ENCODE measurements at regions not wholly inside any gene's neighbourhood (a gene's known extent, or its start where the extent isn't known, plus 50 kb on each side); places are given as distances from the start of the nearest gene placed in this dataset.
A peak's percentile ranks its signal among the peaks of the same experiment; 100 is the strongest.

DNA sequence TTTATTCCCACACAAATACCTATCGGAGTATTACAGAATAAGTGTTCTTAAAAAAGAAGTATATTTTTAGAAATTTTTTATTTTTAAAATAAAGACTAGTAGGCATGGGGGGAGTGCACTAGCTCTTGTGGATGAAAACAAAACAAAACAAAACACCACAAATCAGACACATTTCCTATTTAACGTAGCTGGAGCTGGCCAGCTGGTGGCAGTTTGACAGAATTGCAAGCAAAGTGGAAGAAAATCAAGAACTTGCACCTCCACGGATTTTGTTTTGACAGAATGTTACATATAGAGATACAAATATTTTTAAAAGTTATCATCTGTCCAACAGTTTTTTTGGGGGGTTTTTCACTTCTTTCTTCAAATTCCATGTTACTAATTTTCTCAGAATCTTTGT is 63.6 kb upstream of the SNRPB2 start:
- TF ChIP-seq, protein P1, sequence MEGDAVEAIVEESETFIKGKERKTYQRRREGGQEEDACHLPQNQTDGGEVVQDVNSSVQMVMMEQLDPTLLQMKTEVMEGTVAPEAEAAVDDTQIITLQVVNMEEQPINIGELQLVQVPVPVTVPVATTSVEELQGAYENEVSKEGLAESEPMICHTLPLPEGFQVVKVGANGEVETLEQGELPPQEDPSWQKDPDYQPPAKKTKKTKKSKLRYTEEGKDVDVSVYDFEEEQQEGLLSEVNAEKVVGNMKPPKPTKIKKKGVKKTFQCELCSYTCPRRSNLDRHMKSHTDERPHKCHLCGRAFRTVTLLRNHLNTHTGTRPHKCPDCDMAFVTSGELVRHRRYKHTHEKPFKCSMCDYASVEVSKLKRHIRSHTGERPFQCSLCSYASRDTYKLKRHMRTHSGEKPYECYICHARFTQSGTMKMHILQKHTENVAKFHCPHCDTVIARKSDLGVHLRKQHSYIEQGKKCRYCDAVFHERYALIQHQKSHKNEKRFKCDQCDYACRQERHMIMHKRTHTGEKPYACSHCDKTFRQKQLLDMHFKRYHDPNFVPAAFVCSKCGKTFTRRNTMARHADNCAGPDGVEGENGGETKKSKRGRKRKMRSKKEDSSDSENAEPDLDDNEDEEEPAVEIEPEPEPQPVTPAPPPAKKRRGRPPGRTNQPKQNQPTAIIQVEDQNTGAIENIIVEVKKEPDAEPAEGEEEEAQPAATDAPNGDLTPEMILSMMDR (conservative IDR thresholded peaks at IDR 0.05; ENCODE audit: low read depth, low read length): peak; percentile 42; the same call in 1 of the 2 replicates
- no peak for TF ChIP-seq EZH2phosphoT487 (IDR thresholded peaks at IDR 0.05; ENCODE audit: borderline replicate concordance, low read length)
- DNase-seq (peak; percentile 15), ATAC-seq (no peak)
- Histone ChIP-seq H3K4me3 (ENCODE audit: low read length) (no peak overlapping the region), H2AFZ (ENCODE audit: low read length) (no peak overlapping the region), H3F3A (ENCODE audit: low read length, unreplicated experiment) (no peaks in the 10 kb centered on the region), H3K9me3 (ENCODE audit: low read length) (0 out of 2 replicates have a peak, but pooled peaks cover 3% of the 10 kb centered on the region), H3K27me3 (ENCODE audit: low read length) (peaks cover 39% of the 10 kb centered on the region), H3K4me2 (ENCODE audit: low read length) (no peak overlapping the region), H4K20me1 (ENCODE audit: low read length) (no peaks in the 10 kb centered on the region), H3K36me3 (ENCODE audit: low read depth, low read length) (no peaks in the 10 kb centered on the region), H3K4me1 (ENCODE audit: insufficient read depth, low read length) (no peaks in the 10 kb centered on the region), H3K9ac (ENCODE audit: low read length) (no peak overlapping the region), H3K27ac (ENCODE audit: low read length) (no peak overlapping the region), H3K79me2 (ENCODE audit: low read length) (no peaks in the 10 kb centered on the region), H3K9me2 (replicated peaks; ENCODE audit: low read length) (no peaks in the 10 kb centered on the region)
- POLR2A ChIA-PET (ENCODE audit: unreplicated experiment): no interaction called here
- intact Hi-C loops (cut with micrococcal nuclease): no loop called here
- CTCF ChIA-PET: no interaction called here
- BruUV-seq (replicated peaks): no TSS peak

DNA sequence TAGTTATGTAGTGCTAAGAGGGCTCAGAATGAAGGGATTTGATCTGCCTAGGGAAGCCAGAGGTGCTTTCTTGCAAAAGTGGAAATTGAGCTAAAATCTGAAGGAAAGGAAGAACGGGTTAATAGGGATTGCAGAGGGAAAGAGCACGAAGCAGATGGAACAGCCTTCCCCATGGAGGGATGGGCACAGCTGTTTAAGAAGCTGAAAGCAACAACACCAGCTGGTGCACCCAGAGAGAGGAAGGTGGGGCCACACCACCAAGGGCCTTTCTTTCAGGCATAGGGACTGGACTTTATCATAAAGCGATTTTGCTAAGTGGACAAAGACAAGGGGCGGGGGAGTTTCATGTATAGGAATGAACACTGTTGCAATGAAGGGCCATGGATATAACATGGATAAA is 65.8 kb upstream of the SNRPB2 start:
- H3K27me3 ChIP-seq (ENCODE audit: low read length): peaks cover 45% of the 10 kb centered on the region
- TF ChIP-seq EZH2phosphoT487 (IDR thresholded peaks at IDR 0.05; ENCODE audit: borderline replicate concordance, low read length): no peak
- TF ChIP-seq, protein P1 (conservative IDR thresholded peaks at IDR 0.05; ENCODE audit: low read depth, low read length): no peak
- no peak for TF ChIP-seq EZH2 (IDR thresholded peaks at IDR 0.05; ENCODE audit: low read length, unreplicated experiment)
- ChIA-PET CTCF (no interaction called here), POLR2A (ENCODE audit: unreplicated experiment) (interaction anchor here (0.6 kb wide), 1 partner anchor 776 kb away, joined by 4 read pairs; no protein-coding TSS in a partner anchor)
- intact Hi-C loops (cut with micrococcal nuclease): no loop called here
- no peaks in the 10 kb centered on the region for H3K9me3 ChIP-seq (ENCODE audit: low read length)
- no peaks in the 10 kb centered on the region for H4K20me1 ChIP-seq (ENCODE audit: low read length)
- H3K4me3 ChIP-seq (ENCODE audit: low read length): no peak overlapping the region
- no peak for ATAC-seq
- BruUV-seq (replicated peaks): no TSS peak
- no peak overlapping the region for H2AFZ ChIP-seq (ENCODE audit: low read length)
- no peaks in the 10 kb centered on the region for H3K9me2 ChIP-seq (replicated peaks; ENCODE audit: low read length)
- H3K4me1 ChIP-seq (ENCODE audit: insufficient read depth, low read length): no peaks in the 10 kb centered on the region
- H3K4me2 ChIP-seq (ENCODE audit: low read length): no peak overlapping the region
- H3K27ac ChIP-seq (ENCODE audit: low read length): no peak overlapping the region
- H3F3A ChIP-seq (ENCODE audit: low read length, unreplicated experiment): no peaks in the 10 kb centered on the region
- H3K9ac ChIP-seq (ENCODE audit: low read length): no peak overlapping the region
- DNase-seq: no peak
- no peaks in the 10 kb centered on the region for H3K36me3 ChIP-seq (ENCODE audit: low read depth, low read length)
- no peaks in the 10 kb centered on the region for H3K79me2 ChIP-seq (ENCODE audit: low read length)

DNA sequence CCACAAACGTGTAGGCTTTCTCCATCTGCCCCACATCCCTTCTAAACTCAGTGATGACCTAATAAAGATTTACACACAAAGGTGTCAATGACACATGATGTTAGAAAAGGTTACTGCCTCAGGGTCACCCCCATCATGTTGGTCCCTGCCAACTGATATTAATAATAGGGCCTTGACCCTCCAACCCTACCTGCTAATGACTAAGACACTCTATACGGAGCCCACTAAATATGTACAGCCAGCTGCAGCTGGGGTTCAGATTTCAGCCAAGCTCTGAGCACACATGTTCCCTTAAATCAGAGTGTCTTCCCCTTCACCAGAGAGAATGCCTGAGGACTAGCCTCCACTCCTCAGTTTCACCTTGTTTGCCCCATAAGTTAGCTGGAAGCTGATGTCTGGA is 67.4 kb upstream of the SNRPB2 start:
- H3F3A ChIP-seq (ENCODE audit: low read length, unreplicated experiment): no peaks in the 10 kb centered on the region
- no peaks in the 10 kb centered on the region for H3K4me1 ChIP-seq (ENCODE audit: insufficient read depth, low read length)
- ChIA-PET POLR2A (ENCODE audit: unreplicated experiment) (no interaction called here), CTCF (interaction anchor here (0.7 kb wide), 1 partner anchor 68 kb away, joined by 5 read pairs; no protein-coding TSS in a partner anchor)
- no peak overlapping the region for H3K4me2 ChIP-seq (ENCODE audit: low read length)
- no peak overlapping the region for H3K27ac ChIP-seq (ENCODE audit: low read length)
- no peaks in the 10 kb centered on the region for H3K9me2 ChIP-seq (replicated peaks; ENCODE audit: low read length)
- no peaks in the 10 kb centered on the region for H3K36me3 ChIP-seq (ENCODE audit: low read depth, low read length)
- H2AFZ ChIP-seq (ENCODE audit: low read length): no peak overlapping the region
- H3K9me3 ChIP-seq (ENCODE audit: low read length): no peaks in the 10 kb centered on the region
- no peaks in the 10 kb centered on the region for H3K79me2 ChIP-seq (ENCODE audit: low read length)
- TF ChIP-seq EZH2 (IDR thresholded peaks at IDR 0.05; ENCODE audit: low read length, unreplicated experiment): no peak
- TF ChIP-seq, protein P1 (conservative IDR thresholded peaks at IDR 0.05; ENCODE audit: low read depth, low read length): no peak
- TF ChIP-seq EZH2phosphoT487 (IDR thresholded peaks at IDR 0.05; ENCODE audit: borderline replicate concordance, low read length): no peak
- no peak for DNase-seq
- H4K20me1 ChIP-seq (ENCODE audit: low read length): no peaks in the 10 kb centered on the region
- peaks cover 48% of the 10 kb centered on the region for H3K27me3 ChIP-seq (ENCODE audit: low read length)
- intact Hi-C loops (cut with micrococcal nuclease): no loop called here
- no TSS peak for BruUV-seq (replicated peaks)
- H3K4me3 ChIP-seq (ENCODE audit: low read length): no peak overlapping the region
- no peak overlapping the region for H3K9ac ChIP-seq (ENCODE audit: low read length)
- ATAC-seq: no peak

Measured in PC-3 (cell line).